ENCODE measurements at regions not wholly inside any gene's neighbourhood (a gene's known extent, or its start where the extent isn't known, plus 50 kb on each side); places are given as distances from the start of the nearest gene placed in this dataset.

DNA sequence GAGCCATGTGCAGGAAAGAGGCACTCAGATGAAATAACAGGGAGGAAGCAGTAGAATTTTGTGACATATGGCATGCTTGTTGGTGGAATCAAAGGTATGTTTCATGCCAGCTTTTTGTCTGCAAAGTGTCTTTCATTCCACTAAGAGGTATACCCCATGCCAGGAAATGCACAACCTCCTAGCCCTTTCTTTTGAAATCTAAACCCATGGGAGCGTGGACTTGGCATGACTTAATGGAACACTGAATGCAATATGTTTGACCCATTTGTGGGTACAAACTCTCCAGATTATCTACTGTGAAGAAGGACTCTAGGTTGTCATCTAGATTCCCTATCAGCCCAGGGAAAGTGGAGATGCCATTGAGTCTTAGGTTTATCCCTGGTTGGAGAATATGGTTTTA lies 338.3 kb upstream of the TEX13C start:
- TF ChIP-seq YY1 (IDR thresholded peaks at IDR 0.05; ENCODE audit: low read depth, low read length) (no peak), NFIC (IDR thresholded peaks at IDR 0.05; ENCODE audit: low read depth, low read length) (no peak)
- TF ChIP-seq, protein P1, sequence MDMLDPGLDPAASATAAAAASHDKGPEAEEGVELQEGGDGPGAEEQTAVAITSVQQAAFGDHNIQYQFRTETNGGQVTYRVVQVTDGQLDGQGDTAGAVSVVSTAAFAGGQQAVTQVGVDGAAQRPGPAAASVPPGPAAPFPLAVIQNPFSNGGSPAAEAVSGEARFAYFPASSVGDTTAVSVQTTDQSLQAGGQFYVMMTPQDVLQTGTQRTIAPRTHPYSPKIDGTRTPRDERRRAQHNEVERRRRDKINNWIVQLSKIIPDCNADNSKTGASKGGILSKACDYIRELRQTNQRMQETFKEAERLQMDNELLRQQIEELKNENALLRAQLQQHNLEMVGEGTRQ (IDR thresholded peaks at IDR 0.05; ENCODE audit: borderline replicate concordance, low read depth, low read length) = no peak
